IMR-90 (cell line): ENCODE measurements at regions not wholly inside any gene's neighbourhood (a gene's known extent, or its start where the extent isn't known, plus 50 kb on each side); places are given as distances from the start of the nearest gene placed in this dataset.
A peak's percentile ranks its signal among the peaks of the same experiment; 100 is the strongest.

Source experiments
- ATAC-seq: fragments of 200-7000 bp; cut with Tn5 transposase; 2 replicates; pipeline ENCODE4 v1.9.1; 2020; ENCODE audit warnings: low read depth, mild to moderate bottlenecking, moderate library complexity
- BruUV-seq: library from RNA; stranded (reverse); fragments of 400-500 nt; replicated peaks from 2 replicates; lab custom pipeline; 2021; lab: Mats Ljungman, UMichigan
- CTCF ChIA-PET: fragments of 300-600 bp; formaldehyde crosslinking; extraction: SDS; loops from one replicate; lab custom pipeline; 2021; ENCODE audit warnings: antibody characterized with exemption; lab: Yijun Ruan, JAX
- POLR2A ChIA-PET: fragments of 300-600 bp; sonication (Branson Sonifier 250); formaldehyde crosslinking; loops from one replicate; lab custom pipeline; 2022; ENCODE audit warnings: antibody characterized with exemption; ENCODE audit not compliant: unreplicated experiment; lab: Charles Lee
- DNase-seq: peaks from one replicate; pipeline ENCODE4 v3.0.0; 2013
- H2AFZ ChIP-seq: replicated peaks from 2 replicates; pipeline ENCODE3; 2013; ENCODE audit warnings: low read length, mild to moderate bottlenecking; ENCODE audit not compliant: poor library complexity
- H2AK5ac ChIP-seq: 2 replicates; pipeline ENCODE4 v1.6.1; 2013; ENCODE audit warnings: low read depth, low read length, inconsistent platforms
- H2AK9ac ChIP-seq: replicated peaks from 2 replicates; pipeline ENCODE3; 2013; ENCODE audit warnings: mild to moderate bottlenecking, low read depth, low read length, moderate library complexity; ENCODE audit not compliant: poor library complexity
- H2BK120ac ChIP-seq: 2 replicates; pipeline ENCODE4 v1.6.1; 2013; ENCODE audit warnings: low read depth, low read length, inconsistent platforms
- H2BK15ac ChIP-seq: 3 replicates; pipeline ENCODE4 v1.6.1; 2013; ENCODE audit warnings: low read depth, low read length, inconsistent platforms
- H2BK20ac ChIP-seq: 2 replicates; pipeline ENCODE4 v1.6.1; 2013; ENCODE audit warnings: low read depth, mild to moderate bottlenecking, inconsistent platforms, low read length, moderate library complexity
- H2BK5ac ChIP-seq: 2 replicates; pipeline ENCODE4 v1.6.1; 2013; ENCODE audit warnings: mild to moderate bottlenecking, low read depth, low read length, inconsistent platforms; ENCODE audit not compliant: poor library complexity, severe bottlenecking
- H3K14ac ChIP-seq: replicated peaks from 2 replicates; pipeline ENCODE4 v1.6.1; 2013; ENCODE audit warnings: low read depth, low read length, inconsistent platforms
- H3K18ac ChIP-seq: 2 replicates; pipeline ENCODE4 v1.6.1; 2013; ENCODE audit warnings: low read depth, low read length, control low read depth
- H3K23ac ChIP-seq: 2 replicates; pipeline ENCODE4 v1.6.1; 2013; ENCODE audit warnings: low read depth, low read length, inconsistent platforms
- H3K27ac ChIP-seq: 2 replicates; pipeline ENCODE4 v1.5.1; 2013; ENCODE audit warnings: mild to moderate bottlenecking, control low read depth, low read length; ENCODE audit not compliant: insufficient read depth
- H3K27me3 ChIP-seq: 2 replicates; pipeline ENCODE4 v1.6.1; 2013; ENCODE audit warnings: low read length; ENCODE audit not compliant: control insufficient read depth, insufficient read depth
- H3K36me3 ChIP-seq: 2 replicates; pipeline ENCODE4 v1.6.1; 2013; ENCODE audit warnings: low read length, mixed read lengths; ENCODE audit not compliant: control insufficient read depth, insufficient read depth
- H3K4ac ChIP-seq: 2 replicates; pipeline ENCODE4 v1.6.1; 2013; ENCODE audit warnings: low read depth, low read length, inconsistent platforms
- H3K4me1 ChIP-seq: 2 replicates; pipeline ENCODE4 v1.6.1; 2013; ENCODE audit warnings: low read length, mixed read lengths; ENCODE audit not compliant: control insufficient read depth, insufficient read depth
- H3K4me2 ChIP-seq: 2 replicates; pipeline ENCODE4 v1.6.1; 2013; ENCODE audit warnings: low read depth, mild to moderate bottlenecking, control low read depth, low read length, moderate library complexity
- H3K4me3 ChIP-seq: 2 replicates; pipeline ENCODE4 v1.5.1; 2013; ENCODE audit warnings: low read depth, mild to moderate bottlenecking, control low read depth, low read length, moderate library complexity; ENCODE audit not compliant: insufficient read depth
- H3K56ac ChIP-seq: 2 replicates; pipeline ENCODE4 v1.6.1; 2013; ENCODE audit warnings: low read length, inconsistent platforms; ENCODE audit not compliant: insufficient read depth; ENCODE audit errors: extremely low read depth
- H3K79me1 ChIP-seq, 2 experiments: 2 replicates each; pipeline ENCODE4 v1.6.1; 2013; ENCODE audit warnings: low read length in 2 of 2, inconsistent platforms in 1 of 2, low read depth in 1 of 2
- H3K9ac ChIP-seq: 2 replicates; pipeline ENCODE4 v1.6.1; 2013; ENCODE audit warnings: low read depth, low read length, control low read depth
- H3K9me1 ChIP-seq: 2 replicates; pipeline ENCODE4 v1.6.1; 2013; ENCODE audit warnings: low read length, inconsistent platforms; ENCODE audit not compliant: insufficient read depth
- H3K9me3 ChIP-seq: 2 replicates; pipeline ENCODE4 v1.6.1; 2013; ENCODE audit warnings: low read length; ENCODE audit not compliant: control insufficient read depth, insufficient read depth
- H4K20me1 ChIP-seq: 2 replicates; pipeline ENCODE4 v1.6.1; 2013; ENCODE audit warnings: low read length, inconsistent platforms; ENCODE audit not compliant: insufficient read depth
- H4K5ac ChIP-seq: 2 replicates; pipeline ENCODE4 v1.6.1; 2013; ENCODE audit warnings: mild to moderate bottlenecking, low read depth, low read length, control low read depth
- H4K8ac ChIP-seq, 2 experiments: 2 replicates each; pipeline ENCODE4 v1.6.1; 2013; ENCODE audit warnings: low read depth in 2 of 2, low read length in 2 of 2, control low read depth in 1 of 2, inconsistent platforms in 1 of 2
- H4K91ac ChIP-seq: 2 replicates; pipeline ENCODE4 v1.6.1; 2013; ENCODE audit warnings: low read depth, low read length, inconsistent platforms; ENCODE audit not compliant: insufficient read depth
- BHLHE40 ChIP-seq: fragments of 150-350 bp; IDR thresholded peaks from 2 replicates; pipeline ENCODE4 v1.6.1; 2016; ENCODE audit warnings: mild to moderate bottlenecking, low read depth, low read length
- CEBPB ChIP-seq: IDR thresholded peaks from 2 replicates; pipeline ENCODE4 v1.6.1; 2012; ENCODE audit warnings: low read depth, low read length, improper control_type of control experiment
- CHD1 ChIP-seq: IDR thresholded peaks from 2 replicates; pipeline ENCODE4 v1.6.1; 2012; ENCODE audit warnings: low read depth, low read length, improper control_type of control experiment
- MAFK ChIP-seq: IDR thresholded peaks from 2 replicates; pipeline ENCODE4 v1.6.1; 2012; ENCODE audit warnings: low read depth, low read length, improper control_type of control experiment
- MAZ ChIP-seq: IDR thresholded peaks from 2 replicates; pipeline ENCODE4 v1.6.1; 2012; ENCODE audit warnings: low read depth, mild to moderate bottlenecking, low read length, improper control_type of control experiment, moderate library complexity, borderline replicate concordance
- MXI1 ChIP-seq: IDR thresholded peaks from 2 replicates; pipeline ENCODE4 v1.6.1; 2012; ENCODE audit warnings: low read depth, mild to moderate bottlenecking, low read length, moderate library complexity, borderline replicate concordance
- NFE2L2 ChIP-seq: fragments of 150-350 bp; IDR thresholded peaks from 2 replicates; pipeline ENCODE4 v1.6.1; 2016; ENCODE audit warnings: low read depth, mild to moderate bottlenecking, low read length
- POLR2A ChIP-seq: IDR thresholded peaks from 2 replicates; pipeline ENCODE4 v1.6.1; 2012; ENCODE audit warnings: mild to moderate bottlenecking, low read depth, low read length
- RAD21 ChIP-seq: IDR thresholded peaks from 2 replicates; pipeline ENCODE4 v1.6.1; 2012; ENCODE audit warnings: low read length, improper control_type of control experiment
- RCOR1 ChIP-seq: IDR thresholded peaks from 2 replicates; pipeline ENCODE4 v1.6.1; 2012; ENCODE audit warnings: mild to moderate bottlenecking, low read length, improper control_type of control experiment; ENCODE audit not compliant: insufficient replicate concordance
- SMC3 ChIP-seq: fragments of 150-350 bp; IDR thresholded peaks from 2 replicates; pipeline ENCODE4 v1.6.1; 2016; ENCODE audit warnings: low read depth, mild to moderate bottlenecking, antibody characterized with exemption, low read length, moderate library complexity
- WGBS, 2 experiments: methylation state at CpG; one replicate each; pipeline versions ENCODE4 v1.1.5 to v1.1.7; 2013; ENCODE audit warnings: missing lambda C conversion rate in 2 of 2; ENCODE audit not compliant: insufficient read length in 1 of 2; ENCODE audit errors: extremely low coverage in 2 of 2; 5-methylcytosine and 5-hydroxymethylcytosine counted together
- dilution Hi-C: fragments of 300-500 bp; cut with HindIII; formaldehyde crosslinking; loops from one replicate; pipeline ENCODE4 v1.14.3; 2018; ENCODE audit warnings: low sequenced_read_pairs; ENCODE audit not compliant: unreplicated experiment
- in situ Hi-C: fragments of 300-500 bp; cut with MboI; formaldehyde crosslinking; loops from 3 replicates; pipeline ENCODE4 v1.14.3; 2019; ENCODE audit warnings: low sequenced_read_pairs, inconsistent platforms, mixed read lengths
- intact Hi-C: fragments of 100-400 bp; cut with micrococcal nuclease; formaldehyde crosslinking; loops from 2 replicates; pipeline ENCODE4 v1.10.0; 2022
- TF ChIP-seq, protein P1 (sequence below): conservative IDR thresholded peaks from 2 replicates; pipeline ENCODE4 v1.5.1; 2012; ENCODE audit warnings: mild to moderate bottlenecking, low read depth, low read length, improper control_type of control experiment

DNA sequence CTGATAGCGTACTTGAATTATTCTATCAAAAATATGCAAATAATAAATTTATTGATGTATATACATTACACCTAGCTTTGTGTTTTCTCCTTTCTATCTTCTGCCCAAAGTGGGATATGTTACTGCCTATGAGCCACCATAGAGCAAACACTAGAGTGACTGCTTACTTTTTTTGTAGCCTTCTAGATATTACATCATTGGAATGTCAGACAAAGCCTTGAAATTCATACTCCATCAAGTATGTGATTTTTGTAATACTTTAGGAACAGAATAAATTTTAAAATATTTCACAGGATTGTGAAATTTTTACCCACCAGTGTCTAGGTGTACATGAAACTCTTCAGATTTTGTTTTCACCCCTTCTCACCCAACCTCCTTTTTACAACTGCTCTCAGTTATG lies 787.6 kb downstream of the USP25 start:
- TF ChIP-seq CHD1: no peak
- no peak for TF ChIP-seq POLR2A
- TF ChIP-seq, protein P1, sequence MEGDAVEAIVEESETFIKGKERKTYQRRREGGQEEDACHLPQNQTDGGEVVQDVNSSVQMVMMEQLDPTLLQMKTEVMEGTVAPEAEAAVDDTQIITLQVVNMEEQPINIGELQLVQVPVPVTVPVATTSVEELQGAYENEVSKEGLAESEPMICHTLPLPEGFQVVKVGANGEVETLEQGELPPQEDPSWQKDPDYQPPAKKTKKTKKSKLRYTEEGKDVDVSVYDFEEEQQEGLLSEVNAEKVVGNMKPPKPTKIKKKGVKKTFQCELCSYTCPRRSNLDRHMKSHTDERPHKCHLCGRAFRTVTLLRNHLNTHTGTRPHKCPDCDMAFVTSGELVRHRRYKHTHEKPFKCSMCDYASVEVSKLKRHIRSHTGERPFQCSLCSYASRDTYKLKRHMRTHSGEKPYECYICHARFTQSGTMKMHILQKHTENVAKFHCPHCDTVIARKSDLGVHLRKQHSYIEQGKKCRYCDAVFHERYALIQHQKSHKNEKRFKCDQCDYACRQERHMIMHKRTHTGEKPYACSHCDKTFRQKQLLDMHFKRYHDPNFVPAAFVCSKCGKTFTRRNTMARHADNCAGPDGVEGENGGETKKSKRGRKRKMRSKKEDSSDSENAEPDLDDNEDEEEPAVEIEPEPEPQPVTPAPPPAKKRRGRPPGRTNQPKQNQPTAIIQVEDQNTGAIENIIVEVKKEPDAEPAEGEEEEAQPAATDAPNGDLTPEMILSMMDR: no peak
- no peak for TF ChIP-seq BHLHE40
- TF ChIP-seq NFE2L2: no peak
- TF ChIP-seq SMC3: no peak
- TF ChIP-seq MAZ: no peak
- no peak for TF ChIP-seq MAFK
- TF ChIP-seq CEBPB: no peak
- no peak for TF ChIP-seq MXI1
- no peak for TF ChIP-seq RAD21
- no peak for TF ChIP-seq RCOR1
- no peak overlapping the region for H2BK20ac ChIP-seq
- no peak overlapping the region for H2BK120ac ChIP-seq
- H2BK15ac ChIP-seq: no peak overlapping the region
- dilution Hi-C loops (no loop called here), intact Hi-C loops (no loop called here), in situ Hi-C loops (no loop called here)
- no peaks in the 10 kb centered on the region for H3K9me3 ChIP-seq
- no TSS peak for BruUV-seq
- H3K9me1 ChIP-seq: no peaks in the 10 kb centered on the region
- no peaks in the 10 kb centered on the region for H3K79me1 ChIP-seq
- no peak overlapping the region for H3K9ac ChIP-seq
- peak; percentile 54 for ATAC-seq
- no peak overlapping the region for H3K4ac ChIP-seq
- H2AFZ ChIP-seq: no peak overlapping the region
- H4K20me1 ChIP-seq: no peaks in the 10 kb centered on the region
- CTCF ChIA-PET: no interaction called here
- no CpG with 5 or more reads among the region's 1 CpG for WGBS, 2 experiments
- H3K4me2 ChIP-seq: no peak overlapping the region
- H4K8ac ChIP-seq: no peak overlapping the region
- H2BK5ac ChIP-seq: no peak overlapping the region
- H3K4me1 ChIP-seq: no peaks in the 10 kb centered on the region
- no peaks in the 10 kb centered on the region for H3K27me3 ChIP-seq
- POLR2A ChIA-PET: no interaction called here
- H3K27ac ChIP-seq: no peak overlapping the region
- H3K4me3 ChIP-seq: no peak overlapping the region
- H3K36me3 ChIP-seq: no peaks in the 10 kb centered on the region
- no peak overlapping the region for H3K23ac ChIP-seq
- no peak overlapping the region for H2AK9ac ChIP-seq
- H4K91ac ChIP-seq: no peak overlapping the region
- H2AK5ac ChIP-seq: no peak overlapping the region
- no peak overlapping the region for H3K56ac ChIP-seq
- H3K18ac ChIP-seq: no peak overlapping the region
- H3K14ac ChIP-seq: no peak overlapping the region
- H4K5ac ChIP-seq: no peak overlapping the region
- peak; percentile 8 for DNase-seq
